H1 (cell line): ENCODE measurements at regions not wholly inside any gene's neighbourhood (a gene's known extent, or its start where the extent isn't known, plus 50 kb on each side); places are given as distances from the start of the nearest gene placed in this dataset.

Source experiments
- CEBPB ChIP-seq: IDR thresholded peaks from 2 replicates; pipeline ENCODE4 v1.6.1; 2012; ENCODE audit warnings: low read depth, low read length
- EP300 ChIP-seq, 2 experiments: IDR thresholded peaks; 1 replicate in 1 of 2; 2 replicates in 1 of 2; pipeline ENCODE4 v1.6.1; 2011 to 2012; ENCODE audit warnings: low read depth in 2 of 2, low read length in 2 of 2, mild to moderate bottlenecking in 2 of 2, borderline replicate concordance in 1 of 2, inconsistent platforms in 1 of 2, moderate library complexity in 1 of 2
- JUND ChIP-seq: IDR thresholded peaks from 2 replicates; pipeline ENCODE4 v1.6.1; 2011; ENCODE audit warnings: mild to moderate bottlenecking, improper control_type of control experiment, low read length
- POLR2A ChIP-seq, 2 experiments: IDR thresholded peaks; 1 replicate in 1 of 2; 2 replicates in 1 of 2; pipeline ENCODE4 v1.6.1; 2011; ENCODE audit warnings: low read depth in 2 of 2, low read length in 2 of 2, mild to moderate bottlenecking in 2 of 2; ENCODE audit errors: control extremely low read depth in 1 of 2
- POLR2AphosphoS5 ChIP-seq: IDR thresholded peaks from 2 replicates; pipeline ENCODE4 v1.6.1; 2011; ENCODE audit warnings: low read depth, low read length
- RAD21 ChIP-seq, 2 experiments: IDR thresholded peaks in 1 of 2; conservative IDR thresholded peaks in 1 of 2; 2 replicates each; pipeline ENCODE4 v1.6.1; 2011; ENCODE audit warnings: low read depth in 2 of 2, low read length in 2 of 2, improper control_type of control experiment in 1 of 2, inconsistent platforms in 1 of 2, mild to moderate bottlenecking in 1 of 2, moderate library complexity in 1 of 2
- SAP30 ChIP-seq: fragments of 300-600 bp; sonication (generic); IDR thresholded peaks from 2 replicates; pipeline ENCODE4 v1.7.1; 2012; ENCODE audit warnings: low read length, moderate library complexity, mild to moderate bottlenecking, inconsistent platforms; ENCODE audit not compliant: insufficient read depth, insufficient replicate concordance
- SIX5 ChIP-seq: IDR thresholded peaks from 2 replicates; pipeline ENCODE4 v1.6.1; 2011; ENCODE audit warnings: mild to moderate bottlenecking, low read depth, low read length
- SP4 ChIP-seq: IDR thresholded peaks from 2 replicates; pipeline ENCODE4 v1.6.1; 2012; ENCODE audit warnings: low read length, inconsistent platforms
- TAF1 ChIP-seq: IDR thresholded peaks from 2 replicates; pipeline ENCODE4 v1.6.1; 2011; ENCODE audit warnings: mild to moderate bottlenecking, low read depth, low read length
- YY1 ChIP-seq: IDR thresholded peaks from 2 replicates; pipeline ENCODE4 v1.6.1; 2011; ENCODE audit warnings: low read depth, mild to moderate bottlenecking, low read length
- TF ChIP-seq, protein P1 (sequence below), 3 experiments: IDR thresholded peaks; 1 replicate in 2 of 3; 2 replicates in 1 of 3; pipeline versions ENCODE4 v1.5.1 to v1.6.1; 2011; ENCODE audit warnings: low read length in 3 of 3, mild to moderate bottlenecking in 3 of 3, inconsistent platforms in 2 of 3, low read depth in 1 of 3, moderate library complexity in 1 of 3; ENCODE audit not compliant: insufficient read depth in 1 of 3; ENCODE audit errors: control extremely low read depth in 1 of 3
- TF ChIP-seq, protein P2 (sequence below): IDR thresholded peaks from 2 replicates; pipeline ENCODE4 v1.6.1; 2012; ENCODE audit warnings: inconsistent platforms

DNA sequence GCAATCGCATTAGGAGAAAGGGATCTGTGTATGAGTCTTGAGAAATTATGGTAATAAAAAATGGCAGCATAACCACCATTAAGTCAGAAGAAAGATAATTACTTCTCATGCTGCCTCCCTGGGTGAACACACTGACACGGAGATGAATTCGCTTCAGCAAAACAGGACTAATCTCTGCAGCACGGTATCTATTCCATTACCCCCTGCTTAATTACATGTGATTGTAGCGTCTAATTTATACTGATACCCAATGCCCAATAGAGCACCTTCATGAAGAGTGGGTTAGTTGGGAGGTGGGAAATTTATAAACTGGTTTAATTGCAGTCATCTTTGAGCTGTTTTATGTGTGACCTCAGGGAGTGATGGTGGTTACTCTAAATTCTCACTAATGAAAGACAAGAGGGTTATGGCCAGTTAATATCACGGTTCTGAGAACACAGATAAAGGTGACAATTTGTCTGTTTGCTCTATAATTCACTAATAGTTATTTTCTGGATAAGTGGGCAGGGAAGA lies 476.2 kb upstream of the SULF2 start:
- TF ChIP-seq, protein P1, sequence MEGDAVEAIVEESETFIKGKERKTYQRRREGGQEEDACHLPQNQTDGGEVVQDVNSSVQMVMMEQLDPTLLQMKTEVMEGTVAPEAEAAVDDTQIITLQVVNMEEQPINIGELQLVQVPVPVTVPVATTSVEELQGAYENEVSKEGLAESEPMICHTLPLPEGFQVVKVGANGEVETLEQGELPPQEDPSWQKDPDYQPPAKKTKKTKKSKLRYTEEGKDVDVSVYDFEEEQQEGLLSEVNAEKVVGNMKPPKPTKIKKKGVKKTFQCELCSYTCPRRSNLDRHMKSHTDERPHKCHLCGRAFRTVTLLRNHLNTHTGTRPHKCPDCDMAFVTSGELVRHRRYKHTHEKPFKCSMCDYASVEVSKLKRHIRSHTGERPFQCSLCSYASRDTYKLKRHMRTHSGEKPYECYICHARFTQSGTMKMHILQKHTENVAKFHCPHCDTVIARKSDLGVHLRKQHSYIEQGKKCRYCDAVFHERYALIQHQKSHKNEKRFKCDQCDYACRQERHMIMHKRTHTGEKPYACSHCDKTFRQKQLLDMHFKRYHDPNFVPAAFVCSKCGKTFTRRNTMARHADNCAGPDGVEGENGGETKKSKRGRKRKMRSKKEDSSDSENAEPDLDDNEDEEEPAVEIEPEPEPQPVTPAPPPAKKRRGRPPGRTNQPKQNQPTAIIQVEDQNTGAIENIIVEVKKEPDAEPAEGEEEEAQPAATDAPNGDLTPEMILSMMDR (IDR thresholded peaks at IDR 0.05; ENCODE audit: control extremely low read depth in 1 of 3, insufficient read depth in 1 of 3, low read depth in 1 of 3, low read length in 3 of 3): no peak
- TF ChIP-seq EP300 (IDR thresholded peaks at IDR 0.05; ENCODE audit: borderline replicate concordance in 1 of 2, low read depth in 2 of 2, low read length in 2 of 2) (no peak), JUND (no peak), YY1 (no peak), RAD21 (IDR thresholded peaks at IDR 0.05 in 1 of 2, conservative IDR thresholded peaks at IDR 0.05 in 1 of 2; ENCODE audit: low read depth in 2 of 2, low read length in 2 of 2) (no peak), TAF1 (no peak), SIX5 (no peak), CEBPB (no peak), POLR2A (IDR thresholded peaks at IDR 0.05; ENCODE audit: control extremely low read depth in 1 of 2, low read depth in 2 of 2, low read length in 2 of 2) (no peak), SAP30 (no peak), SP4 (no peak), POLR2AphosphoS5 (no peak)
- TF ChIP-seq, protein P2, sequence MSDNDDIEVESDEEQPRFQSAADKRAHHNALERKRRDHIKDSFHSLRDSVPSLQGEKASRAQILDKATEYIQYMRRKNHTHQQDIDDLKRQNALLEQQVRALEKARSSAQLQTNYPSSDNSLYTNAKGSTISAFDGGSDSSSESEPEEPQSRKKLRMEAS: no peak
